Pancreas (tissue), 10 donors: ENCODE measurements at regions not wholly inside any gene's neighbourhood (a gene's known extent, or its start where the extent isn't known, plus 50 kb on each side); places are given as distances from the start of the nearest gene placed in this dataset.

Experiments
- ATAC-seq, 4 donors: fragments of 200-7000 bp; cut with Tn5 transposase; one replicate each; pipeline versions ENCODE4 v1.8.0 to v1.9.1; 2020; ENCODE audit warnings: mild to moderate bottlenecking in 4 of 4, moderate library complexity in 4 of 4
- DNase-seq, 6 donors: peaks; one replicate each; pipeline ENCODE4 v3.0.0-alpha.2; 2020
- FAIRE-seq: peaks from 2 replicates; lab custom pipeline; 2012; peaks lifted over from hg19 to GRCh38; lab: Jason Lieb, UNC
- H3K27ac ChIP-seq, 4 donors: fragments of 200-600 bp; sonication (generic); 1 replicate in 3 of 4; 2 replicates in 1 of 4; pipeline versions ENCODE4 v1.5.0 to v1.8.0; 2020
- H3K27me3 ChIP-seq, 4 donors: fragments of 200-600 bp; one replicate each; pipeline ENCODE4 v1.8.0; 2021
- H3K36me3 ChIP-seq, 3 donors: fragments of 200-600 bp; sonication (generic) in 1 of 3; one replicate each; pipeline versions ENCODE4 v1.5.0 to v1.8.0; 2020 to 2021
- H3K4me1 ChIP-seq, 3 donors: fragments of 200-600 bp; one replicate each; pipeline ENCODE4 v1.8.0; 2021
- H3K4me3 ChIP-seq, 4 donors: fragments of 200-600 bp; sonication (generic) in 2 of 4; one replicate each; pipeline versions ENCODE4 v1.5.0 to v1.8.0; 2020 to 2021
- H3K9me3 ChIP-seq, 4 donors: fragments of 200-600 bp; one replicate each; pipeline ENCODE4 v1.8.0; 2021
- CTCF ChIP-seq, 4 donors: fragments of 200-600 bp; sonication (generic) in 3 of 4; IDR thresholded peaks; one replicate each; pipeline versions ENCODE4 v1.5.0 to v1.8.0; 2021; ENCODE audit warnings: antibody characterized with exemption in 4 of 4
- WGBS, 2 donors: extraction: QIAGEN DNeasy Blood & Tissue Kit; methylation state at CpG; one replicate each; pipeline ENCODE4 v1.1.7; 2013; 5-methylcytosine and 5-hydroxymethylcytosine counted together
- intact Hi-C, 3 donors: fragments of 100-400 bp; cut with DNase I; formaldehyde crosslinking; loops; one replicate each; pipeline versions ENCODE4 v1.11.1 to v1.14.2; 2022
- donor health status: healthy with polysubstance abuse.
- donor health status: DM: no; HTN: no; CAD: no; lungs with moderate emphysema.
- donor health status: DM: no; HTN: no; CAD: no.
- donor health status: control.
- donor health status: control.
- donor health status: Bipolar disorder and iron deficiency.
- donor health status: DM: yes; HTN: yes; CAD: no.
- donor health status: DM: no; HTN: no; CAD: no.
- donor health status: DM: no; HTN: no; CAD: no.
- donor health status: DM: yes; HTN: yes; CAD: no.

GRCh38 chr20:58097943-58098342 lies 130.5 kb downstream of the ANKRD60 start:
- 37 to 47% methylated on average over 7 of the region's 7 CpGs for WGBS, 2 donors
- Histone ChIP-seq H3K9me3 (no peaks in the 10 kb centered on the region), H3K27me3 (peaks cover 0 to 7% (median 0%) of the 10 kb centered on the region in 4 donors), H3K4me3 (no peak overlapping the region), H3K27ac (no peak overlapping the region), H3K4me1 (no peaks in the 10 kb centered on the region), H3K36me3 (no peaks in the 10 kb centered on the region)
- DNase-seq (no peak), FAIRE-seq (no peak), ATAC-seq (no peak)
- TF ChIP-seq CTCF (IDR thresholded peaks at IDR 0.05), result no peak
- intact Hi-C loops, result loop anchor here in 1 of 3 donors (10.0 kb wide), 1 partner anchor 443 kb away; no protein-coding TSS in a partner anchor

DNA sequence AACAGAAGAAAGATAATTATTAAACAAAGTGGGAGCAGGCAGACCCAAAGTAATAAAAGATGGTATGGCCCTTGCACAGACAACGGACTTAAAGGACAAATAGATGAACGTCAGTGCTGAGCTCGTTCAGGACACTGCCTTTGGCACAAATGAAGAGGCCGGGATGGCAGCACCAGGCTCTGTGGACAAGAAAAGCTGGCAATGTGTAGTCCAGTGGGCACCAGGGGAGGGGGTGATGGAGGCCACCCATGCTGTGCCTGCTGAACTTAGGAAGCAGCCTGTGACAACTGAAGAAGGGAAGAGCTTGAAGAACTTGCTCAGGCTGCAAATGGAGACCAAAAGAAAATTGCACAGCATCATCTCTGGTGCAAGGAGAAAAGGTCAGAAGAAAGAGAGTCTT lies 131.0 kb downstream of the ANKRD60 start:
- peaks cover 0 to 7% (median 0%) of the 10 kb centered on the region in 4 donors for H3K27me3 ChIP-seq
- intact Hi-C loops, result loop anchor here in 1 of 3 donors (10.0 kb wide), 1 partner anchor 443 kb away; no protein-coding TSS in a partner anchor
- H3K27ac ChIP-seq, result no peak overlapping the region
- H3K4me1 ChIP-seq, result no peaks in the 10 kb centered on the region
- no peak for ATAC-seq
- no peaks in the 10 kb centered on the region for H3K9me3 ChIP-seq
- DNase-seq, result no peak
- WGBS, 2 donors, result 54 to 69% methylated on average over 4 of the region's 4 CpGs
- no peaks in the 10 kb centered on the region for H3K36me3 ChIP-seq
- H3K4me3 ChIP-seq, result no peak overlapping the region
- no peak for FAIRE-seq
- no peak for TF ChIP-seq CTCF (IDR thresholded peaks at IDR 0.05)

- Histone ChIP-seq H3K4me3 (no peak overlapping the region), H3K9me3 (no peaks in the 10 kb centered on the region), H3K27me3 (peaks cover 0 to 7% (median 0%) of the 10 kb centered on the region in 4 donors), H3K4me1 (no peaks in the 10 kb centered on the region), H3K27ac (no peak overlapping the region), H3K36me3 (no peaks in the 10 kb centered on the region)
- no peak for ATAC-seq
- DNase-seq, result no peak
- WGBS, 2 donors, result 59 to 64% methylated on average over 8 of the region's 8 CpGs
- no peak for TF ChIP-seq CTCF (IDR thresholded peaks at IDR 0.05)
- intact Hi-C loops, result loop anchor here in 1 of 3 donors (10.0 kb wide), 1 partner anchor 442 kb away; no protein-coding TSS in a partner anchor
- FAIRE-seq, result no peak
Measured at GRCh38 chr20:58096880-58097423, 131.5 kb downstream of the ANKRD60 start.

DNA sequence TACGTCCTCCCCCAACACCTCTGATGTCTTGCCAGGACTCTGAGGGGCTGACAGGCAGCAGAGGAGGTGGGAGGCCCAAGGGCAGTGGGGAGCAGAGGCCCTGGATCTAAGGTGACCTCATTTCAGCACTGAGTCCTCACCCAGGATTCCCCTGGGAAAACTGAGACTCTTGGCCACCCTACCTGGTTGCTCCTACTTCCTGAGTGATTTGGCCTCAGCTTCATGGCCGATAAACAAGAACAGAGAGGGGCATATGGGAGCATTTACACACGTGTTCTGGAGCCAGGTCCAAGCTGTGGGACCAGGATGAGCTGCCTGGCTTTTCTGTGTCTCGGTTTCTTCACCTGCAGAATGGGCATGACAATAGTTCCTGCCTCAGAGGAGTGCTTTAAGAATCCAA lies 133.8 kb downstream of the ANKRD60 start:
- H3K9me3 ChIP-seq, result no peaks in the 10 kb centered on the region
- H3K27me3 ChIP-seq, result peaks cover 0 to 7% (median 0%) of the 10 kb centered on the region in 4 donors
- H3K27ac ChIP-seq, result no peak overlapping the region
- H3K36me3 ChIP-seq, result no peaks in the 10 kb centered on the region
- no peak overlapping the region for H3K4me3 ChIP-seq
- H3K4me1 ChIP-seq, result no peaks in the 10 kb centered on the region
- intact Hi-C loops, result loop anchor here in 1 of 3 donors (10.0 kb wide), 1 partner anchor 440 kb away; no protein-coding TSS in a partner anchor
- TF ChIP-seq CTCF (IDR thresholded peaks at IDR 0.05), result no peak
- ATAC-seq (no peak), FAIRE-seq (no peak), DNase-seq (no peak)
- WGBS, 2 donors, result 61 to 63% methylated on average over 4 of the region's 4 CpGs

DNA sequence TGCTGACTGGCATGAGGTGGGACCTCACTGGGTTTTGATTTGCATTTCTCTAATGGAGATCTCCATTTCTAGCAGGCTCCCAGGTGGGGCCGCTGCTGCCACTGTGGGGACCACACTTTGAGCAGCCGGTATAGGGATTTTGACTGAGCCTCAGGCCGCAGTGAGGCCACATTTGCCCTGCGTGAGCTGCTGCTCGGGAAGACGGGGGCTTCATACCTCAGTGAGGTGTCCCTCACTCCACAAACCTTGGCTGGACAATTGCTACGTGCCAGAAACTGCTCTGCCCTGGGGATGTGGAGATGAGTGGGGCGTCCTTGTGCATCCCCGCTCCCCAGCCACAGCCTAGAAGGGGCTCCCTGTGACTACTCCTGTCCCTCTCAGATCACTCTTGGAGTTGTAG lies 134.3 kb downstream of the ANKRD60 start:
- WGBS, 2 donors, result 77 to 78% methylated on average over 9 of the region's 9 CpGs
- FAIRE-seq (no peak), ATAC-seq (no peak), DNase-seq (no peak)
- Histone ChIP-seq H3K36me3 (no peaks in the 10 kb centered on the region), H3K27ac (no peak overlapping the region), H3K4me3 (no peak overlapping the region), H3K4me1 (no peaks in the 10 kb centered on the region), H3K27me3 (peaks cover 0 to 7% (median 0%) of the 10 kb centered on the region in 4 donors), H3K9me3 (no peaks in the 10 kb centered on the region)
- TF ChIP-seq CTCF (IDR thresholded peaks at IDR 0.05), result no peak
- intact Hi-C loops, result loop anchor here in 1 of 3 donors (10.0 kb wide), 1 partner anchor 439 kb away; no protein-coding TSS in a partner anchor
